Loucy (cell line): ENCODE measurements at regions not wholly inside any gene's neighbourhood (a gene's known extent, or its start where the extent isn't known, plus 50 kb on each side); places are given as distances from the start of the nearest gene placed in this dataset.

ENCODE experiments used
- H2AFZ ChIP-seq: fragments of 200-600 bp; sonication (generic); 2 replicates; pipeline ENCODE4 v1.6.0; 2016; ENCODE audit warnings: antibody characterized with exemption, mild to moderate bottlenecking, low read length, moderate library complexity
- H3F3A ChIP-seq: fragments of 200-600 bp; 2 replicates; pipeline ENCODE4 v1.6.0; 2016; ENCODE audit warnings: antibody characterized with exemption, low read depth, mild to moderate bottlenecking
- H3K27me3 ChIP-seq: fragments of 200-600 bp; sonication (generic); 2 replicates; pipeline ENCODE4 v1.6.1; 2014; ENCODE audit warnings: low read length, mild to moderate bottlenecking; ENCODE audit not compliant: insufficient read depth, poor library complexity, severe bottlenecking
- H3K36me3 ChIP-seq: fragments of 200-600 bp; sonication (generic); 2 replicates; pipeline ENCODE4 v1.6.1; 2016; ENCODE audit warnings: low read length; ENCODE audit not compliant: insufficient read depth
- H3K4me1 ChIP-seq: fragments of 200-600 bp; sonication (generic); 2 replicates; pipeline ENCODE4 v1.5.1; 2014; ENCODE audit warnings: low read length, mild to moderate bottlenecking; ENCODE audit not compliant: insufficient read depth, poor library complexity, severe bottlenecking
- H3K4me2 ChIP-seq: fragments of 200-600 bp; sonication (generic); 2 replicates; pipeline ENCODE4 v1.6.0; 2014; ENCODE audit warnings: antibody characterized with exemption, low read length, low read depth, mild to moderate bottlenecking; ENCODE audit not compliant: poor library complexity, severe bottlenecking
- H3K4me3 ChIP-seq: fragments of 200-600 bp; sonication (generic); 2 replicates; pipeline ENCODE4 v1.5.1; 2014; ENCODE audit warnings: low read length, mild to moderate bottlenecking, mixed read lengths; ENCODE audit not compliant: poor library complexity, severe bottlenecking
- H3K79me2 ChIP-seq: fragments of 200-600 bp; sonication (generic); 2 replicates; pipeline ENCODE4 v1.6.1; 2014; ENCODE audit warnings: low read length; ENCODE audit not compliant: insufficient read depth
- H3K9ac ChIP-seq: fragments of 200-600 bp; sonication (generic); 2 replicates; pipeline ENCODE4 v1.6.0; 2014; ENCODE audit warnings: mild to moderate bottlenecking, low read depth, low read length, moderate library complexity; ENCODE audit not compliant: poor library complexity, severe bottlenecking
- H3K9me2 ChIP-seq: fragments of 200-600 bp; sonication (generic); replicated peaks from 2 replicates; pipeline ENCODE4 v1.6.1; 2016; ENCODE audit warnings: low read depth, low read length, mixed read lengths
- H3K9me3 ChIP-seq: fragments of 200-600 bp; sonication (generic); 2 replicates; pipeline ENCODE4 v1.6.1; 2014; ENCODE audit warnings: mild to moderate bottlenecking, antibody characterized with exemption, low read length, low read depth; ENCODE audit not compliant: insufficient read depth
- H4K20me1 ChIP-seq: fragments of 200-600 bp; sonication (generic); 2 replicates; pipeline ENCODE4 v1.6.0; 2014; ENCODE audit warnings: antibody characterized with exemption, low read length, mild to moderate bottlenecking; ENCODE audit not compliant: insufficient read depth, poor library complexity, severe bottlenecking
- CTCF ChIP-seq: fragments of 200-600 bp; sonication (generic); conservative IDR thresholded peaks from 2 replicates; pipeline ENCODE4 v1.5.1; 2014; ENCODE audit warnings: mild to moderate bottlenecking, antibody characterized with exemption, low read length
- EZH2phosphoT487 ChIP-seq: fragments of 200-600 bp; IDR thresholded peaks from 2 replicates; pipeline ENCODE4 v1.6.1; 2018; ENCODE audit warnings: antibody characterized with exemption, mild to moderate bottlenecking, moderate library complexity, borderline replicate concordance

GRCh38 chr4:124874172-124874450, 161.6 kb upstream of the ANKRD50 start:
- Histone ChIP-seq H2AFZ (no peak overlapping the region), H3K9ac (no peak overlapping the region), H3K4me3 (no peak overlapping the region), H3K9me3 (no peaks in the 10 kb centered on the region), H3K9me2 (no peaks in the 10 kb centered on the region), H3K79me2 (no peaks in the 10 kb centered on the region), H4K20me1 (no peaks in the 10 kb centered on the region), H3K4me1 (no peaks in the 10 kb centered on the region), H3K4me2 (no peak overlapping the region), H3K27me3 (no peaks in the 10 kb centered on the region), H3F3A (no peaks in the 10 kb centered on the region), H3K36me3 (no peaks in the 10 kb centered on the region)
- TF ChIP-seq EZH2phosphoT487 (no peak), CTCF (no peak)

GRCh38 chr4:124873361-124874171, 161.0 kb upstream of the ANKRD50 start:
- no peak overlapping the region for H3K4me2 ChIP-seq
- H3F3A ChIP-seq: no peaks in the 10 kb centered on the region
- no peak overlapping the region for H2AFZ ChIP-seq
- no peaks in the 10 kb centered on the region for H3K36me3 ChIP-seq
- no peak for TF ChIP-seq CTCF
- no peak for TF ChIP-seq EZH2phosphoT487
- no peaks in the 10 kb centered on the region for H3K9me3 ChIP-seq
- no peak overlapping the region for H3K4me3 ChIP-seq
- no peaks in the 10 kb centered on the region for H4K20me1 ChIP-seq
- no peaks in the 10 kb centered on the region for H3K27me3 ChIP-seq
- no peak overlapping the region for H3K9ac ChIP-seq
- H3K9me2 ChIP-seq: no peaks in the 10 kb centered on the region
- H3K4me1 ChIP-seq: no peaks in the 10 kb centered on the region
- H3K79me2 ChIP-seq: no peaks in the 10 kb centered on the region

GRCh38 chr4:124872659-124873058, 160.1 kb upstream of the ANKRD50 start:
- Histone ChIP-seq H3K9me3 (no peaks in the 10 kb centered on the region), H2AFZ (no peak overlapping the region), H4K20me1 (no peaks in the 10 kb centered on the region), H3K4me3 (no peak overlapping the region), H3K9ac (no peak overlapping the region), H3K79me2 (no peaks in the 10 kb centered on the region), H3K36me3 (no peaks in the 10 kb centered on the region), H3K4me2 (no peak overlapping the region), H3K4me1 (no peaks in the 10 kb centered on the region), H3F3A (no peaks in the 10 kb centered on the region), H3K9me2 (no peaks in the 10 kb centered on the region), H3K27me3 (no peaks in the 10 kb centered on the region)
- TF ChIP-seq CTCF (no peak), EZH2phosphoT487 (no peak)
